ENCODE measurements at regions not wholly inside any gene's neighbourhood (a gene's known extent, or its start where the extent isn't known, plus 50 kb on each side); places are given as distances from the start of the nearest gene placed in this dataset.

GRCh38 chr14:76657846-76658245 is 103.4 kb upstream of the VASH1 start:
- H3K9me2 ChIP-seq (ENCODE audit: insufficient read depth), result no peaks in the 10 kb centered on the region
- H3K4me3 ChIP-seq, result no peak overlapping the region
- ChIA-PET CTCF (no interaction called here), POLR2A (ENCODE audit: unreplicated experiment) (interaction anchor here (0.7 kb wide), 1 partner anchor 17 kb away, joined by 5 read pairs; no protein-coding TSS in a partner anchor)
- no peaks in the 10 kb centered on the region for H3K79me2 ChIP-seq (ENCODE audit: low read depth)
- H3K4me2 ChIP-seq, result no peak overlapping the region
- intact Hi-C loops (cut with micrococcal nuclease; ENCODE audit: unreplicated experiment), result no loop called here
- no peaks in the 10 kb centered on the region for H3K4me1 ChIP-seq (replicated peaks; ENCODE audit: insufficient read depth)
- no peaks in the 10 kb centered on the region for H3F3A ChIP-seq (ENCODE audit: insufficient read depth, low read depth)
- no peak for DNase-seq
- H3K27ac ChIP-seq, result no peak overlapping the region
- no peaks in the 10 kb centered on the region for H4K20me1 ChIP-seq (ENCODE audit: insufficient read depth)
- TF ChIP-seq EZH2 (IDR thresholded peaks at IDR 0.05; ENCODE audit: low read depth) (no peak), CTCF (conservative IDR thresholded peaks at IDR 0.05) (no peak)
- H3K27me3 ChIP-seq (ENCODE audit: insufficient read depth, low read depth), result peaks cover 91% of the 10 kb centered on the region
- no TSS peak for BruUV-seq (replicated peaks)
- H2AFZ ChIP-seq, result no peak overlapping the region
- H3K9me3 ChIP-seq (ENCODE audit: insufficient read depth, low read depth), result no peaks in the 10 kb centered on the region
- H3K36me3 ChIP-seq (ENCODE audit: low read depth), result no peaks in the 10 kb centered on the region

- no TSS peak for BruUV-seq (replicated peaks)
- Histone ChIP-seq H3K4me3 (no peak overlapping the region), H3K27me3 (ENCODE audit: insufficient read depth, low read depth) (peaks cover 93% of the 10 kb centered on the region), H4K20me1 (ENCODE audit: insufficient read depth) (no peaks in the 10 kb centered on the region), H3F3A (ENCODE audit: insufficient read depth, low read depth) (no peaks in the 10 kb centered on the region), H3K36me3 (ENCODE audit: low read depth) (no peaks in the 10 kb centered on the region), H3K79me2 (ENCODE audit: low read depth) (no peaks in the 10 kb centered on the region), H3K9me2 (ENCODE audit: insufficient read depth) (no peaks in the 10 kb centered on the region), H3K4me1 (replicated peaks; ENCODE audit: insufficient read depth) (no peaks in the 10 kb centered on the region), H3K4me2 (no peak overlapping the region), H2AFZ (no peak overlapping the region), H3K9me3 (ENCODE audit: insufficient read depth, low read depth) (no peaks in the 10 kb centered on the region), H3K27ac (no peak overlapping the region)
- ChIA-PET CTCF (no interaction called here), POLR2A (ENCODE audit: unreplicated experiment) (interaction anchor here (0.5 kb wide), 1 partner anchor 881 kb away, joined by 4 read pairs; no protein-coding TSS in a partner anchor)
- intact Hi-C loops (cut with micrococcal nuclease; ENCODE audit: unreplicated experiment), result no loop called here
- DNase-seq, result no peak
- no peak for TF ChIP-seq CTCF (conservative IDR thresholded peaks at IDR 0.05)
- TF ChIP-seq EZH2 (IDR thresholded peaks at IDR 0.05; ENCODE audit: low read depth), result no peak
These were observed 98.7 kb upstream of the VASH1 start for GRCh38 chr14:76662580-76662979.

- Histone ChIP-seq H2AFZ (no peak overlapping the region), H3K4me3 (no peak overlapping the region), H3K4me2 (no peak overlapping the region), H3K27me3 (ENCODE audit: insufficient read depth, low read depth) (peaks cover 91% of the 10 kb centered on the region), H3F3A (ENCODE audit: insufficient read depth, low read depth) (no peaks in the 10 kb centered on the region), H3K27ac (no peak overlapping the region), H3K9me2 (ENCODE audit: insufficient read depth) (no peaks in the 10 kb centered on the region), H3K79me2 (ENCODE audit: low read depth) (no peaks in the 10 kb centered on the region), H3K36me3 (ENCODE audit: low read depth) (no peaks in the 10 kb centered on the region), H3K9me3 (ENCODE audit: insufficient read depth, low read depth) (no peaks in the 10 kb centered on the region), H4K20me1 (ENCODE audit: insufficient read depth) (no peaks in the 10 kb centered on the region), H3K4me1 (replicated peaks; ENCODE audit: insufficient read depth) (no peaks in the 10 kb centered on the region)
- BruUV-seq (replicated peaks), result no TSS peak
- no peak for TF ChIP-seq CTCF (conservative IDR thresholded peaks at IDR 0.05)
- no peak for TF ChIP-seq EZH2 (IDR thresholded peaks at IDR 0.05; ENCODE audit: low read depth)
- DNase-seq, result no peak
- intact Hi-C loops (cut with micrococcal nuclease; ENCODE audit: unreplicated experiment), result no loop called here
- ChIA-PET POLR2A (ENCODE audit: unreplicated experiment) (no interaction called here), CTCF (no interaction called here)
These were observed 96.5 kb upstream of the VASH1 start for GRCh38 chr14:76664790-76665189.

All from PC-9 (cell line).